Stomach (tissue), 4 donors: ENCODE measurements at regions not wholly inside any gene's neighbourhood (a gene's known extent, or its start where the extent isn't known, plus 50 kb on each side); places are given as distances from the start of the nearest gene placed in this dataset.

Source experiments
- CTCF ChIP-seq, 7 experiments: fragments of 450-650 bp in 4 of 7; fragments of 200-600 bp in 3 of 7; sonication (generic) in 3 of 7; IDR thresholded peaks; one replicate each; pipeline ENCODE4 v1.5.1; 2016 to 2019; ENCODE audit warnings: antibody characterized with exemption in 7 of 7, control low read depth in 2 of 7, mild to moderate bottlenecking in 1 of 7
- EP300 ChIP-seq: sonication (generic); formaldehyde crosslinking; IDR thresholded peaks from one replicate; pipeline ENCODE4 v1.6.1; 2017; ENCODE audit warnings: antibody characterized with exemption
- POLR2A ChIP-seq, 4 donors: fragments of 450-650 bp; IDR thresholded peaks; one replicate each; pipeline ENCODE4 v1.6.1; 2016; ENCODE audit warnings: antibody characterized with exemption in 4 of 4, control low read depth in 2 of 4, mild to moderate bottlenecking in 1 of 4, moderate library complexity in 1 of 4
- POLR2AphosphoS5 ChIP-seq, 3 donors: sonication (generic); formaldehyde crosslinking; IDR thresholded peaks; one replicate each; pipeline ENCODE4 v1.6.1; 2016; ENCODE audit warnings: antibody characterized with exemption in 3 of 3

- TF ChIP-seq POLR2A (IDR thresholded peaks at IDR 0.05) (no peak), CTCF (IDR thresholded peaks at IDR 0.05) (no peak), EP300 (no peak), POLR2AphosphoS5 (IDR thresholded peaks at IDR 0.05) (no peak)
Observed at GRCh38 chr16:72473631-72474030, 301.7 kb upstream of the PMFBP1 start.
